HG02970 (cell line): ENCODE measurements at regions not wholly inside any gene's neighbourhood (a gene's known extent, or its start where the extent isn't known, plus 50 kb on each side); places are given as distances from the start of the nearest gene placed in this dataset.
"Not testable (repeated sequence)": the region's sequence is repeated elsewhere in the genome, so short reads cannot be mapped to it uniquely, and the experiment has no call there.

ENCODE experiments used
- ATAC-seq: cut with Tn5 transposase; IDR thresholded peaks from one replicate; pipeline ENCODE4 v1.9.1; 2021; ENCODE audit warnings: mild to moderate bottlenecking, moderate library complexity, moderate number of reproducible peaks; ENCODE audit not compliant: unreplicated experiment, low FRiP score

- no peak for ATAC-seq
These were observed 67.1 kb upstream of the DCN start for GRCh38 chr12:91249518-91250272.

GRCh38 chr12:91249054-91249453 is 66.4 kb upstream of the DCN start:
- ATAC-seq: no peak

DNA sequence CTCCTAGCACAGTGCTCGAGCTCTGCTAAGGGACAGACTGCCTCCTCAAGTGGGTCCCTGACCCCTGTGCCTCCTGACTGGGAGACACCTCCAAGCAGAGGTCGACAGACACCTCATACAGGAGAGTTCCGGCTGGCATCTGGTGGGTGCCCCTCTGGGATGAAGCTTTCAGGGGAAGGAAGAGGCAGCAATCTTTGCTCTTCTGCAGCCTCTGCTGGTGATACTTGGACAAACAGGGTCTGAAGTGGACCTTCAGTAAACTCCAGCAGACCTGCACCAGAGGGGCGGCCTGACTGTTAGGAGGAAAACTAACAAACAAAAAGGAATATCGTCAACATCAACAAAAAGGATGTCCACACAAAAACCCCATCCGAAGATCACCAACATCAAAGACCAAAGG is 60.6 kb upstream of the DCN start:
- ATAC-seq: not testable (repeated sequence)

GRCh38 chr12:91241756-91242155 is 59.1 kb upstream of the DCN start:
- no peak for ATAC-seq

DNA sequence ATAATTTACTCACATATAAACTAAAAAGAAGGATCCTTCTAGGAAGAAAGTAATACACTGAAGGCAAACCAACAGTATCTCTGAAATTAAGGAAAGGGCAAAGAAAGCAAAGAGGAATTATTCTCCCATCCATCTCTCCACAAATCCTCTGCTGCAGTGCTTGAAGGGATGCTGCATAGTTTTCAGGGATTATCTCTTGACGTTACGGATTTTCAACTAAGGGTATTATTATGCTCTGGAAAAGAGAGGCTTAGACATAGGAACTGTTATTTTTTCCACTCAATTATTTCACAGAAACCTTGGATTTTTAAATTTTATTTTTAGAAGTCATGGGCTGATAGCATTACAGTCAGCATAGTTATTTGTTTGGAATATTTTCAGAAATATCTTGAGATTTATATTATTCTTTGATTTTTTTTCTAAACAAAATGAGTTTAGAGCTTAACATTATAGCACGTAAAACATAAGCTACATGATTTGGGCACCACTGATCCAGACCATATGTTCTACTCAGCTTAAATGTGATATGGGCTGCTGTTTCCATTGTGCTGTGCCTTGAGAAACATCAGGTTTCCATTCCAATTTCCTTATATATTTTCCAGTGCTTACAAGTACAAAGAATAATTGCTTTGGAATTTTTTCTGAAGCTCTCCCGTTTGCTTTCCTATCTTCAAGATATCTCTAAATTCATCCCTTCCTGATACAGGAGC is 57.9 kb upstream of the DCN start:
- ATAC-seq: no peak

- ATAC-seq: no peak
These were observed 56.9 kb upstream of the DCN start for GRCh38 chr12:91239481-91239880.
